ENCODE measurements at regions not wholly inside any gene's neighbourhood (a gene's known extent, or its start where the extent isn't known, plus 50 kb on each side); places are given as distances from the start of the nearest gene placed in this dataset.

DNA sequence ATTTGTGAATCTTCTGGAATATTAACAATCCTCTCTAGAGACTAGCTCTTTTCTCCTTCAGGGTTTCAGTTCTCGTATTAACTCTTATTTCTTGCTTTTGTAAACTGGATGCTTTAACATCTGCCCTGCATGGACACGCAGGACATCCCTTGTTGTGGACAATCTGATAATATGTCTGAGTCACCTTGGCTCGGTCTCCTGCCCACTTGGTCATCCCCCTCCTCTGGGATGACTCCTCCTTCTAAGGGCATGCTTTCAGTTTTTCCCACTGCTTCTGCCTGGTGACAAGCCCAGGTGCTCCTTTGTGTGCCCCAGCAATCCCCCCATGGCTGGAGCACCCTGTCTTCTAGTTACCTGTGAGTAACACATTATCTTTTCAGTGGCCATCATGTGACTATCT, 460.5 kb downstream of the DSC3 start:
- TF ChIP-seq ZNF223 (tag by site-specific recombination; IDR thresholded peaks at IDR 0.05), result no peak
- TF ChIP-seq, protein P1, sequence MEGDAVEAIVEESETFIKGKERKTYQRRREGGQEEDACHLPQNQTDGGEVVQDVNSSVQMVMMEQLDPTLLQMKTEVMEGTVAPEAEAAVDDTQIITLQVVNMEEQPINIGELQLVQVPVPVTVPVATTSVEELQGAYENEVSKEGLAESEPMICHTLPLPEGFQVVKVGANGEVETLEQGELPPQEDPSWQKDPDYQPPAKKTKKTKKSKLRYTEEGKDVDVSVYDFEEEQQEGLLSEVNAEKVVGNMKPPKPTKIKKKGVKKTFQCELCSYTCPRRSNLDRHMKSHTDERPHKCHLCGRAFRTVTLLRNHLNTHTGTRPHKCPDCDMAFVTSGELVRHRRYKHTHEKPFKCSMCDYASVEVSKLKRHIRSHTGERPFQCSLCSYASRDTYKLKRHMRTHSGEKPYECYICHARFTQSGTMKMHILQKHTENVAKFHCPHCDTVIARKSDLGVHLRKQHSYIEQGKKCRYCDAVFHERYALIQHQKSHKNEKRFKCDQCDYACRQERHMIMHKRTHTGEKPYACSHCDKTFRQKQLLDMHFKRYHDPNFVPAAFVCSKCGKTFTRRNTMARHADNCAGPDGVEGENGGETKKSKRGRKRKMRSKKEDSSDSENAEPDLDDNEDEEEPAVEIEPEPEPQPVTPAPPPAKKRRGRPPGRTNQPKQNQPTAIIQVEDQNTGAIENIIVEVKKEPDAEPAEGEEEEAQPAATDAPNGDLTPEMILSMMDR (tag by site-specific recombination; IDR thresholded peaks at IDR 0.05), result no peak
- no peak for TF ChIP-seq ZBTB20 (tag by site-specific recombination; IDR thresholded peaks at IDR 0.05)
- no peak for TF ChIP-seq ZNF76 (tag by site-specific recombination; IDR thresholded peaks at IDR 0.05; ENCODE audit: borderline replicate concordance, low read depth)
- TF ChIP-seq ZNF266 (tag by site-specific recombination; IDR thresholded peaks at IDR 0.05; ENCODE audit: low read depth), result no peak
- TF ChIP-seq, protein P2, sequence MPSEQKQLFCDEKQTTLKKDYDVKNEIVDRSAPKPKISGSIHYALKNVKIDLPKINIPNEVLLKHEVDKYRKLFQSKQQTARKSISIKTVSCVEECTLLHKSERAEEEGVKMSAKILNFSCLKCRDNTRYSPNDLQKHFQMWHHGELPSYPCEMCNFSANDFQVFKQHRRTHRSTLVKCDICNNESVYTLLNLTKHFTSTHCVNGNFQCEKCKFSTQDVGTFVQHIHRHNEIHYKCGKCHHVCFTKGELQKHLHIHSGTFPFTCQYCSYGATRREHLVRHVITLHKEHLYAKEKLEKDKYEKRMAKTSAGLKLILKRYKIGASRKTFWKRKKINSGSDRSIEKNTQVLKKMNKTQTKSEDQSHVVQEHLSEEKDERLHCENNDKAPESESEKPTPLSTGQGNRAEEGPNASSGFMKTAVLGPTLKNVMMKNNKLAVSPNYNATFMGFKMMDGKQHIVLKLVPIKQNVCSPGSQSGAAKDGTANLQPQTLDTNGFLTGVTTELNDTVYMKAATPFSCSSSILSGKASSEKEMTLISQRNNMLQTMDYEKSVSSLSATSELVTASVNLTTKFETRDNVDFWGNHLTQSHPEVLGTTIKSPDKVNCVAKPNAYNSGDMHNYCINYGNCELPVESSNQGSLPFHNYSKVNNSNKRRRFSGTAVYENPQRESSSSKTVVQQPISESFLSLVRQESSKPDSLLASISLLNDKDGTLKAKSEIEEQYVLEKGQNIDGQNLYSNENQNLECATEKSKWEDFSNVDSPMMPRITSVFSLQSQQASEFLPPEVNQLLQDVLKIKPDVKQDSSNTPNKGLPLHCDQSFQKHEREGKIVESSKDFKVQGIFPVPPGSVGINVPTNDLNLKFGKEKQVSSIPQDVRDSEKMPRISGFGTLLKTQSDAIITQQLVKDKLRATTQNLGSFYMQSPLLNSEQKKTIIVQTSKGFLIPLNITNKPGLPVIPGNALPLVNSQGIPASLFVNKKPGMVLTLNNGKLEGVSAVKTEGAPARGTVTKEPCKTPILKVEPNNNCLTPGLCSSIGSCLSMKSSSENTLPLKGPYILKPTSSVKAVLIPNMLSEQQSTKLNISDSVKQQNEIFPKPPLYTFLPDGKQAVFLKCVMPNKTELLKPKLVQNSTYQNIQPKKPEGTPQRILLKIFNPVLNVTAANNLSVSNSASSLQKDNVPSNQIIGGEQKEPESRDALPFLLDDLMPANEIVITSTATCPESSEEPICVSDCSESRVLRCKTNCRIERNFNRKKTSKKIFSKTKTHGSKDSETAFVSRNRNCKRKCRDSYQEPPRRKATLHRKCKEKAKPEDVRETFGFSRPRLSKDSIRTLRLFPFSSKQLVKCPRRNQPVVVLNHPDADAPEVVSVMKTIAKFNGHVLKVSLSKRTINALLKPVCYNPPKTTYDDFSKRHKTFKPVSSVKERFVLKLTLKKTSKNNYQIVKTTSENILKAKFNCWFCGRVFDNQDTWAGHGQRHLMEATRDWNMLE (tag by site-specific recombination; conservative IDR thresholded peaks at IDR 0.05; ENCODE audit: low read depth), result no peak
- no peak for TF ChIP-seq ZNF621 (tag by site-specific recombination; IDR thresholded peaks at IDR 0.05)
- no peak for TF ChIP-seq KLF9 (tag by site-specific recombination; IDR thresholded peaks at IDR 0.05; ENCODE audit: low read depth)
